ENCODE measurements at regions not wholly inside any gene's neighbourhood (a gene's known extent, or its start where the extent isn't known, plus 50 kb on each side); places are given as distances from the start of the nearest gene placed in this dataset.

DNA sequence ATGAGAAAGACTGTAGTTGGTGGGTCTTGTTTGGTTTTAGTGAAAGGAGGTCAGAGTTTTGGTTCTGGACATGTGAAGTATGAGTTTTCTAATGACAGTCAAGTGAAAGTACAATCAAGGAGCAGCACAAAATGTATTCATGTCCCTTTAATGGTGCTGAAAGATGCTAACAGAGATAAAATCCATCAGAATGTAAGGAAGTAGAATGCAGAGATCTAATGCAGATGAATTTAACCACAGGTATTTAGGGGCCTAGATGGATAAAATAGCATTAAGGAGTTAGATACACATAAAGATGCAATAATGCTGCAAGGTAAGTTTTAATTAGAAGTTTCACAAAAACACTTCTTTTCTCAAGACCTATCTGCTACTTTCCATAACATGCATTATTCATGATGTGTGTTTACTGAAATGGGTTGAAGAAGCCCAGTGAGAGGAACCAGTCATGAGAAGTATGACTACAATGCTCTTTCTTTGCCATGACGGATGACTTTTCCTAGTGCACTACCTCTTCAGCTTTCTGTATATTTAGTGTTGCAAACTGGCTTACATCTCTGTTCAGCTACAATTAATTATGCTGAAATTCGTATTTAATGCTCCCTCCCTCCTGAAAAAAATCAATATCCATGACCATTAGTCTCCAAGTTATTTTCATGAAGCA, 222.9 kb upstream of the HTR2A start:
- DNase-seq (ENCODE audit: low spot score), result no peak

DNA sequence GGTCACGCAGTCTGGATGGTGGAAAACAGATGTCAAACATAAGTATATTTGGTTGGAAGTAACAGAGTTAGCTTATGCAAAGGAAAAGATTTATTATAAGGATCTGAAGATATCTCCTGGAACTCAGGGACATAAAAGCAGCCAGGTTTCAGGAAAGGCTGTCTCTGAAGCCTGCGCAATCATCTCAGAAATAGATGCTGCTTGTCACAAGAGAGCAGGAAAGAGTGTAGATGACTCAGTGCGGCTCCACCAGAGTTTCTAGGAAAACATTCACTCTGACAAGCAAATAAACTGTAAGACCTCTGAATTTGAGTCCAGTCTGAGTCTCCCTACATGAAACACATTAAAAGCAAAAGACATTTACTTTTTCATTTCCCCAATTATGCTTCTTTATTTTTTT, 220.4 kb upstream of the HTR2A start:
- DNase-seq (ENCODE audit: low spot score), result no peak

DNA sequence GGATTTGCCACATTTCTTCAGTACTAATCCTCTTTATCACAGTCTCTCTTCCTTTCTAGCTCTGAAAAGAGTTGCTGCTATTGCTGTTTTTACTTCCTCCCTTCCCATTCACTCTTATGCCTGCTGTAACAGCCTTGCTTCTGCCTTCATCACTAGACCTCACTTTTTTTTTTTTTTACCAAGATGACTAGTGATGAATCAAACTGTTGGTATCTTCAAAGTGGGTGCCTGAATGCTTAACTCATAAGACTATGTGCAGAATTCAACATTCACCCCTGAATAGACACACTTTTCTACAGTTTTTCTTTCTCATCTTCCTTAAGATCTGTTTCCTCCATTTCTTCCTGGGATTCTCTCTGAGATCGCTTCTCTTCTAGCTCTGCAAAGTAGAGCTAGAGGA, 217.2 kb upstream of the HTR2A start:
- DNase-seq (ENCODE audit: low spot score), result no peak

DNA sequence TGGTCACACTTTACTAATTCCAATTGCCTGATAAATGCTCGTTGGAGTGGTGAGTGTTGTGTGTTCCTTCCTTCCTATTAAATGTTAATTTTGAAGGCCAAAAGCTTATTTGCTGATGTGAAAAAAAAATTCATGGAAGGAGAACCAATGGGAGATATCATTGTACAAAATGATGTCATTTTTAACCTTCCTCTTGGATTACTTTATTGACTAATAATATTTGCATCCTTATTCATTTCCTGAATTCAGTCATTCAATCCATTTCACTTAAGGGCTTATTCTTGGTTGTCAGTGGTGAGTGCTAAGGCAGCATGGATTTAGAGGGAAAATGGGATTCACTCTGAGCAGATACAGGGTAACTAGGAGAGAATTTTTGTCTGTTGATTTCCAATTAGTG, 216.0 kb upstream of the HTR2A start:
- DNase-seq (ENCODE audit: low spot score), result no peak

DNA sequence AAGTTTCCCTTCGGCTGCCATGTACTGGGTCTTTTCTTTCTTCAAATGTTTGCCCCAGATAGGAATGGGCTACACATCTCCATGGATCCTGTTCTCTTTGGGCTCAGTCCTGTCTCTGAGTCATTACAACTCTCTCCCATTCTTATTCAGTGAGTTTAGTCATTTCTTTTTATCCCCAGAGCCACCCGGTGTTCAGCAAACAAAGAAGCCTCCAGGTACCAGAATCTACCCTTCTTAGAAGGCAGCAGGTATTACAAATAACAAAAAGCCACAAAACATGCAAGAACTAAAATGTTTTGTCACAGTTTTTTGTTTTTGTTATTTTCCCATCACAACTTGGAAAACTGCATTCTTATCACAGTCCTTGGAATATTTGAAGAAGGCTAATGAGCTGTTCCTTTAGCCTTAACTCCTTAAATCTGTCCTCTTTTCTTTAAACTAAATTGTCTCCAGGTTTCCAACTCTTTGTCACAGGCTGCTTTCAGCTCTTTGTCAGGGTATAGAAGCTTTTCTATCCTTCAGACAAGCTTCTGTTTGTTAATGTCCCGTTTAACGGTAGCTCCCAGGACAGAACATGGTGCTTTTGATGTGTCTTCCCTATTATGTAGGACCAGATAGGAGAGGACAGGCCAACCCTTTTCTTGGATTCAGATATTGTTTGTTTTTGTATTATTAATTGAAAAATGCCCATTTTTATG, 215.5 kb upstream of the HTR2A start:
- DNase-seq (ENCODE audit: low spot score), result no peak

DNA sequence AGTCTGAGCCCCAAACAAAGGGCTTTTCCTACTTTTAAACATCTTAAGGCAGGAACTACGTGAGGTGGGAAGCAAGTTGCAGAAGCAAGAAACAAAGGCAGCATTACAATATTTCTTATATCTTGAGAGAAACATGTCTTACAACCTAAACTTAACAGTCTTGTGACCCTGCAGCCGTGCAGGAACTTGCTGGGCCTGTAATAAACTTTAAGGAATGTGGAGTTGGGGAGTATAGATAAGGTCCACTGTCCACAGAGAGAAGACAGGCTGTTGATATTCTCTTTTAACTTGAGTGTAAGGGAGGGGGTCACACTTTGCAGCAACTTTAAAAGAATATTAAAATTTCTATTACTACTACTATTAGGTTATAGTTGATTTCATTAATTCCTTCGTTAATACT, 214.6 kb upstream of the HTR2A start:
- DNase-seq (ENCODE audit: low spot score), result no peak

DNA sequence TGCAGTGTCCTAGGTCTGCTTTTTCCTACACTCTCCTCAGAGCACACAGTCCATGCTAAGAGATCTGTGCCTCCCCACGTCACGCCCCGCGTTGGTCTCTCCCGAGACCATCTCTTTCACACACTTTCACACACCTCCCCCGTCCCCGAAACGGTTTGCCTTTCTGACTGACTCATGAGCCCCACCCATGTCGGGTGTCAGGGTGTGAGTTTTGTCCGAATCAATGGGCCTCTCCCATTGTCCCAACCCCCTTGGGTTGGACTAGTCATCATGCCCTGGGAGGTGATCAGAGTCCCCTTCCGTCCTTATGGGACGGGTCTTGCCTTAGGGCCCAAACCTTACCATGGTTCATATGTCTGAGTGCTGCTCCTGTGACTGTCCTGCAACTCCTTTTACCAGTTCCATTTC, 214.0 kb upstream of the HTR2A start:
- DNase-seq (ENCODE audit: low spot score), result no peak

DNA sequence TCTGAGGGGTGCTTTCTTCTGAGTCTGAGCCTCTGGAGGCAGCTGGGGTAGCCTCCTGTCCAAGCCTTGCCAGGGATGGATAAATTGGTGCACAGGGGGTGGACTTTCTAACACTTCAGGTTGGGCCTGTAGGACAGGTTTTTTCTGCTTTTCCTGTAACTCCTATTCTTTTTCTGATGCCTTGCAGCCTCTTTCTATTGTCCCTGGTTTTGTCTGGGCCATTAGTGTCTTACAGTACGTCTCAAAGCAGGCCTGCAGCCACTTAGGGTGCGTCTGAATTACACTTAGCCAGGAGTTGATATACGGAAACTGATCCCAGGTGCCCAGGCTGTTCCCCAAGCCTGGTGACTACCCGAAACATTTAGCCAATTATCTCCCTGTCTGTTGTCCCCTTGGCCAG, 213.3 kb upstream of the HTR2A start:
- DNase-seq (ENCODE audit: low spot score), result no peak

DNA sequence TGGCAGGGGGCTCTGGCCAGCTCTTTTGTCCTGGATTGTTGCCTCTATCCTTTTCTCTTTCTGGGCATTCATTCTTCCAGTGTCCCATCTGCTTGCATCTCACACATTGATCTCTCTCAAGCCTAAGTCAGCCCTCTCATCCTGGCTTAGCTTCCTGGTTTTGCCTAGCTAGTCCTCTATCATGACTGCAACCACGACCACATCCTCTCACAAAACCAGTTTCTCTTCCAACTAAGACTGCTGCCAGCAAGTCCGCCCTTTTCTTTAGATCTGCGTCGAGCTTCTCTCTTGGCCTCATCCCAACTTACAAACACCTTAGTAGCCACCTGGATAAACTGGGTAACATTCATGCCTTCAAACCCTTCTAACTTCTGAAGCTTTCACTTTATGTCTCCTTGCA, 212.2 kb upstream of the HTR2A start:
- DNase-seq (ENCODE audit: low spot score), result no peak

DNA sequence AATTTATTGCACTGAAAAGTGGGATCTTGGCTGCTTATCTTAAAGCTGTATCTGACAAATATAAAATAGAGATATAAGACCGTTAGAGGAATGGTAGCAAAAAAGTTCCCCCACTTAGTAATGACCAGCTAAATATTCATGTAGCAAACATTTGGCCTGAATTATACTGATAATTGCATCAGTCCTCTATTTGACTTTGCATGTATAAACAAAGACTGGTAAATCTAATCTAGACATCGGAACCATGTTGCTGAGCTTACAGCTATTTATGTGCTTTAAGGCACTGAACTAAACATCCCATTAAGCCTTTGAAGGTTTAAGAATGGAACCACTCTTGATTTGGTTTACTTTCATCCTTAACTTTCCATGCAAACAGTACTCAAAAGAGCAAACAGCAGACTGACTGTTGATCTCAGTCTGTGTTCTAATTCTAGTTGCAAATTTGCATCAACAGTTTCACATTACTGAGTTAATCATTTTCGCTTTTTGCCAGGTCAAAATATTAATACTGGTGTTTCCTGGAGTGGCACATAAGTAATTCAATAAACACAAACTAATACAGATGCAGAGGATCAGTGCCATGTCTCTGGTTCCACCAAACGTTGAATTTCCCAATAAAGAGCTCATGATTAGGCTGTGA, 203.5 kb upstream of the HTR2A start:
- no peak for DNase-seq (ENCODE audit: low spot score)

DNA sequence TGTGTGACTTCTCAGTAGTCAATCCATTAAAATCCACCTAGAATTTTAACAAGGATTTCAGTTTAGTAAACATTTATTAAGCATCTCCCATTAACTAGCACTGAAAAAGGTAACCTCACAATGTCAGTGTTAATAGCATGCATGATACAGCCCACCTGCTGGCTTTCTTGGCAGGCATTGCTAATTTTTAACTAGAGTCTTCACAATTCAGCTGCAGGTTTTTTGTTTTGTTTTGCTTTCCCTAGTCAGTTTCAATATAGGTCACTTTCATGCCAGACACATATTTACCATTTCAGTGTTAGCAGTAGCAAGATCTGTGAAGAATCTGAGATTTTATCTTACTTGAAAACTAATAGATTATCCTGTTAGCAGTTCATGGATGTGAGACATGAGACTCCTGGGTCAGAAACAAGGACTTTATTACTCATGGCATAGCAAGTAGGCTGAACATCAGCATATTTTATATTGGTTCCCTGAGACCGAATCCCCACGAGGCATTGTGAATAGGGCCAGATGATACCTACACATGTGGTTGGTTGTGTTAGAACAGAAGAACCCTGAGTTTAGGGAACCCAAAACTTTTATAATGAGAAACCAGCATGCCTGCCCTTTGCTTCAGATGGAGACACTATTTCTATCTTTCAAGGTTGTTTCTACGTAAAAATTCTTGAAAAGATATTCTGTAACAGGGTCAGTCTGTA, 198.0 kb upstream of the HTR2A start:
- no peak for DNase-seq (ENCODE audit: low spot score)

DNA sequence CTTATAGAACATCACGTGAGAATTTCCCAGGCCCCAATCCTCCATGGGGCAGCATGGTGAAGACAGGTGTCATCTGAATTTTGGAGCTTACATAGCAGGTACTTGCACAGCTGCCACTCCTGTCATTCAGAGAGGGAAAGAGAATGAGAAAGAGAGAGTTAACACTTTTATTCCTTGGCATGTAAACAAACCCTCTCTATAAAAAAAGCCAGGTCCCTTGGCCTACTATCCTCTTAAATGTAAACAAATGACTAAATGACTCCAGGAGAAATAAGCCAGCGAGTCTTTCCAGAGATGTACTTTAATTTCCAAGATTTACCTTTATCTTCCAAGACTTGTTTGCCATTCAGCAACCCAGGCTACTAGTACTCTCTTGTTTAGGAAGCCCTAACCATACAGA, 195.3 kb upstream of the HTR2A start:
- DNase-seq (ENCODE audit: low spot score), result no peak

DNA sequence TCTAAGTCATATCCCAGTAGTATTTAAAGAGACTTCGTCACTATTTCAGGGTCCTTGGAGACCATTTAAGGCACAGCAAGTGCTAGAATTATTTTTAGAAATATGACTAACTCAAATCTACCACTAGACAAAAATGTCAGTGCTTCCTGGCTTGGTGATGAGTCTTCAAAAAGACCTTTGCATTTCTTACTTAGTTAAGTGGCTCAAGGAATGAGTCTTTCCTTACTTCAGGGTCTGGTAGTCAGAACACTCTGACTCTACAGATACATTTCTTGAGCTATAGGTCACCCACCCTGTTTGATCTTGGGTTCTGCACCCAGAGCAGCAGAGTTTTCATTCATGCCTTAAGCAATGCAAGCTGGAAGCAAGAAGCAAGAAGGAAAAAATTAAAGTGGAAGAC, 191.0 kb upstream of the HTR2A start:
- DNase-seq (ENCODE audit: low spot score), result no peak

DNA sequence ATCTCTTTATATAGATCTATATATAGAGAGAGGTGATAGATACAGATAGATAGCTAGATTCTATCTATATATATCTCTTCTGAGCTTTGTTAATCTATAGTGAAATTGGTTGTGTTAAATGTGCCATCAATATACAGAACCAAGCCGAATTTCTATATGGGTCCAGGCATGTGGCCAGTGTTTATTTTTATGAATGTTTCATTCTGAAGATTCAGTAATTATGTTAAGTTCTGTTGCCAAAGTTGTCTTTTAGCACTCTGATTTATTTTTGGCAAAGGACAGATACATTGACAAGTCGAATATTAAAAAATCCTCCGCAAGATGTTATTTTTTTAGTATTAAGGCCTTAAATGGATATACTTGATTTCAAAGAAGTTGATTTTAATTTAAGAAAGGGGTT, 190.4 kb upstream of the HTR2A start:
- DNase-seq (ENCODE audit: low spot score), result no peak

DNA sequence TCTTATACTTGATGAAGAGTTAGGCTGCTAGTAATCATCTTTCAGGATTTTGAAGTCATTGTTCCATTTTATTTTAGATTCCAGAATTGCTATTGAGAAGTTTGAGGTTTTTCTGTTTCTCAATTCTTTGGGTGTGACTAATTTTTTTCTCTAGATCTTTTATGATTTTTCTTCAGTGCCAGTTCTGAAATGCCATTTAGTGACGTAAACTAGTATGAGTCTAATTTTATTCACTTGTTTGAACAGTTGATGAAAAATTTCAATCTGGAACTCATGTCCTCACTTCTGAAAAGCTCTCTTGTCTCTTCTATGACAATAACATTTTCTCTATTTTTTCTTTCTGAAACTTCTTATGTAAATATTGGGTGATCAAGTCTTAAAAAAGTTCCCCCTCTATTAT, 188.5 kb upstream of the HTR2A start:
- DNase-seq (ENCODE audit: low spot score), result no peak

DNA sequence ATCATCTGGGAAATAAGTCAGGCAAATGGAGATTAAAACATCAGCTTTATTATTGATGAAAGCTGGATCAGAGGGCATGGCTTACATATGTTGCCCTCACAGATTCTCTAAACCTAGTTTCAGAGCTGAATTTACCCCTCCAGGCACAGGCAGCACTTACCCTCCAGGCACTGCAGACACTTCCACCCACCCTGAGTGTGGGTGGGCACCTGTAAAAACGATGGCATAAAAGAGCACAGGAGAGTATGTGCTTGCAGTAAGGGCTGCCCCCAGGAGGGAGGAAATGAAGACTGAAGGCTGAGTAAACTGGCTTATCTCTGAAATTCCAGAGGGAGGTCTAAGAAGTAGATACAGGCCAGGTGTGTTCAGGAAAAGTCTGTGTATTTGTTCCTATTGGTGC, 185.0 kb upstream of the HTR2A start:
- no peak for DNase-seq (ENCODE audit: low spot score)

DNA sequence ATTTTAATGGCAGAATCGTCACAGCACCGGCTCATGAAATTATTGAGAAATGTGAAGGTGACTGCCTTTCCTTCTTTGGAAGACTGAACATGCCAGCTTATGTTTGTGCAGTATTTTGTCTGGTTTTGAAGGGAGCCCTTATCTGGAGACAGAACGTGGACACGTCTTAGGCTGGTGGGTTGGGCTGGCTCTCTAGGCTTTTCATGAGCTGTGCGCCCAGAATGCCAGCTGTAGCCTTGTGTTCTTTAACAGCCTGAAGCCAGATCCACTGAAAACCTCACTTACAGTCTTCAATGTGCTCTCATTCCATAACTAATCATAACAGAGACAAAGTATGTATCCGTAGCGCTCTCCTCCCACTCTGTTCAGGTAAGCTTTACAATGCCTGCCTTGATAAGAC, 184.4 kb upstream of the HTR2A start:
- no peak for DNase-seq (ENCODE audit: low spot score)

DNA sequence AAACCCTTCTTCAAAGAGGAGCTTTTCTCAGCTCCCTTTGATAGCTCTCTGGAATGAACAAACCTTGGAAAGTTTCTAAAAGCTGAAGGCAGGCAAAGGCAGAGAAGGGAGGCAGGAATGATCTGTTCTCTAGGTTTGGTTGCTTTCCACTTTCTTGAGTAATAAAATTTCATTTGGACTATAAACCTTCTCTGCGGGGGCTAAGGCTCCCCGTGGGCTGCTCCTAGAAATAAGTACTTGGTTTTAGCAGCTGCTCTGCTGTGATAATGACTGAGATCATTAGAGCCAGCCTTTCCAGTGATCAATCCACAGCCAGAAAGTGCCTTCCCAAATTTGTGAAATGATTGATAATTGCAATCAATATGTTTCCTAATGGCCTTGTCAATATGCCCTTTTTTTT, 183.8 kb upstream of the HTR2A start:
- DNase-seq (ENCODE audit: low spot score), result no peak

DNA sequence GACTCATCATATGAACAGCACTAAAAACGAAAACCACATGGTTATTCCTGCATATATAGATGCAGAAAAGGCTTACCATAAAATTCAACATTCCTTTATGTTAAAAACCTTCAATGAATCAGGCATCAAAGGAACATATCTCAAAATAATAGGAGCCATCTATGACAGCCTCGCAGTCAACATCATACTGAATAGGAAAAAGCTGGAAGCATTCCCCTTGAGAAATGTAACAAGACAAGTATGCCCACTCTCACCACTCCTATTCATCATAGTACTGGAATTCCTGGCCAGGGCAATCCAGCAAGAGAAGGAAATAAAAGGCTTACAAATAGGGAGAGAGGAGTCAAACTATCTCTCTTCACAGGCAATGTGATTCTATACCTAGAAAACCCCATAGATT, 179.6 kb upstream of the HTR2A start:
- no peak for DNase-seq (ENCODE audit: low spot score)

DNA sequence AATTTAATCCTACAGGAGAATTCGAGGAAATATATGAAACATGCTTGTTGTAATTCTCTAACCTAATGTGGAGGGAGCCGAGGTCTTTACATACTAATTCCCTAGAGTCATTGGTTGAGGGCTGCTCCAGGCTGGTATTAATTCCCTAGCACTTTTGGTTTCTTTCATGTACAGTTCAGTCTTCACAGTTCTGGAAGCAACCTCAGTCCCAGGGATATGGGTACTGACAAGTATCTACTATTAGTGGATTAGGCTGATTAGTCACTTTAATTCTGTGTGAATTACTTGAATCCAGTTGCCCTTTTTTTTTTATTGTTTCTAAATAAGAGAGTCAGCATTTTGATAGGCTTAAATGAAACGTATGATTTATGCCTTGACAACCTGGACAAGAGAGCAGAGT, 172.3 kb upstream of the HTR2A start:
- DNase-seq (ENCODE audit: low spot score), result no peak

DNA sequence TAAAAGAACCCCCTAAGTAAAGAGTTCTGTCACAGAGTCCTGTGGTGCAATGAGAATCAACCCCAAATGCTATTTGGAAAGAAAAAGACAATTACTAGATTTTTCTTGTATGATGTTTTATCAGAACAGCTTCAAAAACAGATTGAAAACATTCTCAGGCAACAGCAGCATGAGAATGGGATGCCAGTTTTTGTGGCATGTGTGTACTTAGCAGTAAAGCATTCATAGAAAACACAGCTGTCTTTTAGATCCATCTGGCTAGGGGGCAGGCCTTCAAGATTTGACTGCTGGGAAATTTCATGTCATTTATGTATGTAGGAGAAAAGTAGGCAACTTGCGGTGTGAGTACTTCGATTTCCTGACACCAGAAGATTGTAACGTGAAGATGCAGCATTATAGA, 170.5 kb upstream of the HTR2A start:
- no peak for DNase-seq (ENCODE audit: low spot score)

DNA sequence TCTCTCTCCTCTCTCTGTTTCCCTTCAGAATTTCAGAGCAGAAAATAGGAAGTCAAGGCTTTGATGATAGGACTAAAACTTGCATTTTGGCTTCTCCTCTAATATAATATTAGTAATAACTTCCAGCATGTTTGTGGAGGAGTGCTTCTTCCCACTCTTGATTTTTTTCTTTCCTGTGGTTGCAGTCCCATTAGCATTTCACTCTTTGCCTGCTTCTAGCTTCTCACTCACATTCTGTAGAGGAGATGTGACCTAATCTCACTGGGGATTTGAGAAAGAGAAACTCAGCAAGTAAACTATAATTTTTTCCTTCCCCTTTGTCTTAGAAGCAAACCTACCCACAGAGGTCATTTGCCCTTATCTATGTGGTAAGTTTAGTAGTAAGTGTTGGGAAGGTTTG, 169.4 kb upstream of the HTR2A start:
- no peak for DNase-seq (ENCODE audit: low spot score)

DNA sequence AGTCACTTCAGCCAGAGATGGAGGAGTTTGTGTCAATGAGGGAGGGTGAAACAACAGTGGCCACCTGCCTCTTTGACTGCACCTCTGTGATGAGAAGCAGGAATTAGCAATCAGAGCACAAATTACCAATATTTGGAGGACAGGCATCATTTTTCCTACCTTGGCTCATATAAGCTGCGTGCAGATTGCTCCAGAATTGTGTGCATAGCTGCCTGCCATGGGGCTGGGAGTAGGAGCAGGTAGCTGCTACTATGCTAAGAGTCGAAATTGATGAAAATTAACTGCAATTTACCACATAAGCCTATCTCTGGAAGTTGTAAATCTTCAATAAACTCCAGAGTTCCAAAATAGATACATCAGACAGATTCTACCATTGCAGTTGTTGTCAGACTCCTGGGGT, 167.5 kb upstream of the HTR2A start:
- DNase-seq (ENCODE audit: low spot score), result no peak
